WTC11 (cell line): ENCODE measurements at regions not wholly inside any gene's neighbourhood (a gene's known extent, or its start where the extent isn't known, plus 50 kb on each side); places are given as distances from the start of the nearest gene placed in this dataset.
"Not testable (repeated sequence)": the region's sequence is repeated elsewhere in the genome, so short reads cannot be mapped to it uniquely, and the experiment has no call there.

Experiments
- FOXJ3 ChIP-seq: sonication (generic); formaldehyde crosslinking; IDR thresholded peaks from 2 replicates; pipeline ENCODE4 v1.9.0; 2021; ENCODE audit warnings: missing genetic modification reagents, mild to moderate bottlenecking, borderline replicate concordance
- TF ChIP-seq, protein P1 (sequence below): fragments of 200-600 bp; IDR thresholded peaks from 2 replicates; pipeline ENCODE4 v1.8.0; 2022; ENCODE audit warnings: antibody characterized with exemption

GRCh38 chr3:72028726-72029125, 243.8 kb upstream of the PROK2 start:
- TF ChIP-seq FOXJ3 (CRISPR knock-in tag) = not testable (repeated sequence)
- TF ChIP-seq, protein P1, sequence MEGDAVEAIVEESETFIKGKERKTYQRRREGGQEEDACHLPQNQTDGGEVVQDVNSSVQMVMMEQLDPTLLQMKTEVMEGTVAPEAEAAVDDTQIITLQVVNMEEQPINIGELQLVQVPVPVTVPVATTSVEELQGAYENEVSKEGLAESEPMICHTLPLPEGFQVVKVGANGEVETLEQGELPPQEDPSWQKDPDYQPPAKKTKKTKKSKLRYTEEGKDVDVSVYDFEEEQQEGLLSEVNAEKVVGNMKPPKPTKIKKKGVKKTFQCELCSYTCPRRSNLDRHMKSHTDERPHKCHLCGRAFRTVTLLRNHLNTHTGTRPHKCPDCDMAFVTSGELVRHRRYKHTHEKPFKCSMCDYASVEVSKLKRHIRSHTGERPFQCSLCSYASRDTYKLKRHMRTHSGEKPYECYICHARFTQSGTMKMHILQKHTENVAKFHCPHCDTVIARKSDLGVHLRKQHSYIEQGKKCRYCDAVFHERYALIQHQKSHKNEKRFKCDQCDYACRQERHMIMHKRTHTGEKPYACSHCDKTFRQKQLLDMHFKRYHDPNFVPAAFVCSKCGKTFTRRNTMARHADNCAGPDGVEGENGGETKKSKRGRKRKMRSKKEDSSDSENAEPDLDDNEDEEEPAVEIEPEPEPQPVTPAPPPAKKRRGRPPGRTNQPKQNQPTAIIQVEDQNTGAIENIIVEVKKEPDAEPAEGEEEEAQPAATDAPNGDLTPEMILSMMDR = not testable (repeated sequence)
